ENCODE measurements at regions not wholly inside any gene's neighbourhood (a gene's known extent, or its start where the extent isn't known, plus 50 kb on each side); places are given as distances from the start of the nearest gene placed in this dataset.
"Not testable (repeated sequence)": the region's sequence is repeated elsewhere in the genome, so short reads cannot be mapped to it uniquely, and the experiment has no call there.

- DNase-seq (ENCODE audit: low spot score): not testable (repeated sequence)
Observed at GRCh38 chr15:53923741-53924140, 54.5 kb upstream of the UNC13C start.

- DNase-seq (ENCODE audit: low spot score): peak; percentile 44
Observed at GRCh38 chr15:53918180-53919079, 59.8 kb upstream of the UNC13C start.

GRCh38 chr15:53917109-53917508 lies 61.1 kb upstream of the UNC13C start:
- no peak for DNase-seq (ENCODE audit: low spot score)

- no peak for DNase-seq (ENCODE audit: low spot score)
Observed at GRCh38 chr15:53911431-53911830, 66.8 kb upstream of the UNC13C start.

GRCh38 chr15:53910852-53911251 lies 67.4 kb upstream of the UNC13C start:
- DNase-seq (ENCODE audit: low spot score): no peak

- DNase-seq (ENCODE audit: low spot score): no peak
Observed at GRCh38 chr15:53910236-53910849, 67.9 kb upstream of the UNC13C start.

- DNase-seq (ENCODE audit: low spot score): no peak
Observed at GRCh38 chr15:53903129-53903528, 75.1 kb upstream of the UNC13C start.

GRCh38 chr15:53893468-53893867 lies 84.8 kb upstream of the UNC13C start:
- DNase-seq (ENCODE audit: low spot score): not testable (repeated sequence)

GRCh38 chr15:53891862-53892261 lies 86.4 kb upstream of the UNC13C start:
- DNase-seq (ENCODE audit: low spot score): not testable (repeated sequence)

- no peak for DNase-seq (ENCODE audit: low spot score)
Observed at GRCh38 chr15:53884441-53884840, 93.8 kb upstream of the UNC13C start.

- no peak for DNase-seq (ENCODE audit: low spot score)
Observed at GRCh38 chr15:53882311-53882710, 95.9 kb upstream of the UNC13C start.

- DNase-seq (ENCODE audit: low spot score): no peak
Observed at GRCh38 chr15:53880357-53880756, 97.9 kb upstream of the UNC13C start.

GRCh38 chr15:53875711-53876110 lies 102.5 kb upstream of the UNC13C start:
- DNase-seq (ENCODE audit: low spot score): no peak

- no peak for DNase-seq (ENCODE audit: low spot score)
Observed at GRCh38 chr15:53875139-53875538, 103.1 kb upstream of the UNC13C start.

- no peak for DNase-seq (ENCODE audit: low spot score)
Observed at GRCh38 chr15:53872410-53872809, 105.8 kb upstream of the UNC13C start.

- no peak for DNase-seq (ENCODE audit: low spot score)
Observed at GRCh38 chr15:53869806-53870073, 108.5 kb upstream of the UNC13C start.

GRCh38 chr15:53869044-53869805 lies 109.0 kb upstream of the UNC13C start:
- DNase-seq (ENCODE audit: low spot score): no peak

- no peak for DNase-seq (ENCODE audit: low spot score)
Observed at GRCh38 chr15:53862386-53862785, 102.9 kb upstream of the WDR72 start.

GRCh38 chr15:53861792-53862191 lies 102.3 kb upstream of the WDR72 start:
- no peak for DNase-seq (ENCODE audit: low spot score)

GRCh38 chr15:53851110-53851848 lies 91.8 kb upstream of the WDR72 start:
- no peak for DNase-seq (ENCODE audit: low spot score)

GRCh38 chr15:53847745-53848144 lies 88.3 kb upstream of the WDR72 start:
- DNase-seq (ENCODE audit: low spot score): no peak

GRCh38 chr15:53844634-53845033 lies 85.2 kb upstream of the WDR72 start:
- no peak for DNase-seq (ENCODE audit: low spot score)

Measured in D341Med (cell line).